H1 (cell line): ENCODE measurements at regions not wholly inside any gene's neighbourhood (a gene's known extent, or its start where the extent isn't known, plus 50 kb on each side); places are given as distances from the start of the nearest gene placed in this dataset.

Experiments
- CBX5 ChIP-seq: fragments of 300-800, 300-1000 bp; sonication (generic); IDR thresholded peaks from 2 replicates; pipeline ENCODE4 v1.7.1; 2016; ENCODE audit warnings: antibody characterized with exemption, low read length, low read depth
- CHD1 ChIP-seq: IDR thresholded peaks from 2 replicates; pipeline ENCODE4 v1.6.1; 2012; ENCODE audit warnings: low read depth, low read length, improper control_type of control experiment
- HDAC6 ChIP-seq: IDR thresholded peaks from one replicate; pipeline ENCODE4 v1.7.1; 2012; ENCODE audit warnings: low read depth, mild to moderate bottlenecking, inconsistent platforms, low read length, moderate library complexity
- TEAD4 ChIP-seq: IDR thresholded peaks from 2 replicates; pipeline ENCODE4 v1.6.1; 2012; ENCODE audit warnings: low read depth, low read length, inconsistent platforms, mixed read lengths
- USF2 ChIP-seq: IDR thresholded peaks from 2 replicates; pipeline ENCODE4 v1.6.1; 2011; ENCODE audit warnings: low read length, improper control_type of control experiment

GRCh38 chr3:137180220-137180619, 222.4 kb downstream of the IL20RB start (continued):
- TF ChIP-seq USF2, result no peak
- TF ChIP-seq CHD1, result no peak
- TF ChIP-seq TEAD4, result no peak
- no peak for TF ChIP-seq CBX5
- TF ChIP-seq HDAC6, result no peak
